ENCODE measurements at regions not wholly inside any gene's neighbourhood (a gene's known extent, or its start where the extent isn't known, plus 50 kb on each side); places are given as distances from the start of the nearest gene placed in this dataset.

GRCh38 chr9:95574866-95575553 is 58.2 kb upstream of the PTCH1 start:
- Histone ChIP-seq H3K36me3 (ENCODE audit: low read depth, low read length) (no peaks in the 10 kb centered on the region), H3F3A (ENCODE audit: low read length, unreplicated experiment) (no peaks in the 10 kb centered on the region), H3K79me2 (ENCODE audit: low read length) (no peaks in the 10 kb centered on the region), H3K27ac (ENCODE audit: low read length) (no peak overlapping the region), H3K4me1 (ENCODE audit: insufficient read depth, low read length) (no peaks in the 10 kb centered on the region), H3K9ac (ENCODE audit: low read length) (no peak overlapping the region), H3K9me2 (replicated peaks; ENCODE audit: low read length) (no peaks in the 10 kb centered on the region), H4K20me1 (ENCODE audit: low read length) (no peaks in the 10 kb centered on the region), H3K9me3 (ENCODE audit: low read length) (no peaks in the 10 kb centered on the region), H2AFZ (ENCODE audit: low read length) (no peak overlapping the region), H3K4me3 (ENCODE audit: low read length) (no peak overlapping the region), H3K4me2 (ENCODE audit: low read length) (no peak overlapping the region), H3K27me3 (ENCODE audit: low read length) (peaks cover 10% of the 10 kb centered on the region)
- BruUV-seq (replicated peaks) = no TSS peak
- ChIA-PET CTCF (no interaction called here), POLR2A (ENCODE audit: unreplicated experiment) (no interaction called here)
- no peak for TF ChIP-seq EZH2 (IDR thresholded peaks at IDR 0.05; ENCODE audit: low read length, unreplicated experiment)
- TF ChIP-seq EZH2phosphoT487 (IDR thresholded peaks at IDR 0.05; ENCODE audit: borderline replicate concordance, low read length) = no peak
- TF ChIP-seq CTCF (conservative IDR thresholded peaks at IDR 0.05; ENCODE audit: low read depth, low read length) = no peak
- ATAC-seq (no peak), DNase-seq (no peak)
- intact Hi-C loops (cut with micrococcal nuclease) = no loop called here

- Histone ChIP-seq H3K9me2 (replicated peaks; ENCODE audit: low read length) (no peaks in the 10 kb centered on the region), H4K20me1 (ENCODE audit: low read length) (no peaks in the 10 kb centered on the region), H3K27ac (ENCODE audit: low read length) (no peak overlapping the region), H2AFZ (ENCODE audit: low read length) (no peak overlapping the region), H3K79me2 (ENCODE audit: low read length) (no peaks in the 10 kb centered on the region), H3K4me1 (ENCODE audit: insufficient read depth, low read length) (no peaks in the 10 kb centered on the region), H3K4me2 (ENCODE audit: low read length) (no peak overlapping the region), H3K9me3 (ENCODE audit: low read length) (no peaks in the 10 kb centered on the region), H3K9ac (ENCODE audit: low read length) (no peak overlapping the region), H3K36me3 (ENCODE audit: low read depth, low read length) (no peaks in the 10 kb centered on the region), H3K4me3 (ENCODE audit: low read length) (no peak overlapping the region), H3F3A (ENCODE audit: low read length, unreplicated experiment) (no peaks in the 10 kb centered on the region), H3K27me3 (ENCODE audit: low read length) (peaks cover 8% of the 10 kb centered on the region)
- no TSS peak for BruUV-seq (replicated peaks)
- intact Hi-C loops (cut with micrococcal nuclease) = no loop called here
- no peak for DNase-seq
- TF ChIP-seq CTCF (conservative IDR thresholded peaks at IDR 0.05; ENCODE audit: low read depth, low read length) (no peak), EZH2 (IDR thresholded peaks at IDR 0.05; ENCODE audit: low read length, unreplicated experiment) (no peak), EZH2phosphoT487 (IDR thresholded peaks at IDR 0.05; ENCODE audit: borderline replicate concordance, low read length) (no peak)
- no peak for ATAC-seq
- ChIA-PET POLR2A (ENCODE audit: unreplicated experiment) (no interaction called here), CTCF (no interaction called here)
Observed at GRCh38 chr9:95574176-95574575, 57.4 kb upstream of the PTCH1 start.

GRCh38 chr9:95573463-95573862 is 56.7 kb upstream of the PTCH1 start:
- Histone ChIP-seq H3K4me1 (ENCODE audit: insufficient read depth, low read length) (no peaks in the 10 kb centered on the region), H2AFZ (ENCODE audit: low read length) (no peak overlapping the region), H3K9ac (ENCODE audit: low read length) (no peak overlapping the region), H4K20me1 (ENCODE audit: low read length) (no peaks in the 10 kb centered on the region), H3K9me3 (ENCODE audit: low read length) (no peaks in the 10 kb centered on the region), H3F3A (ENCODE audit: low read length, unreplicated experiment) (no peaks in the 10 kb centered on the region), H3K4me3 (ENCODE audit: low read length) (no peak overlapping the region), H3K36me3 (ENCODE audit: low read depth, low read length) (no peaks in the 10 kb centered on the region), H3K27me3 (ENCODE audit: low read length) (peaks cover under 1% of the 10 kb centered on the region; the same call in 1 of the 2 replicates), H3K79me2 (ENCODE audit: low read length) (no peaks in the 10 kb centered on the region), H3K9me2 (replicated peaks; ENCODE audit: low read length) (no peaks in the 10 kb centered on the region), H3K4me2 (ENCODE audit: low read length) (no peak overlapping the region), H3K27ac (ENCODE audit: low read length) (no peak overlapping the region)
- POLR2A ChIA-PET (ENCODE audit: unreplicated experiment) = no interaction called here
- intact Hi-C loops (cut with micrococcal nuclease) = no loop called here
- BruUV-seq (replicated peaks) = no TSS peak
- DNase-seq = no peak
- CTCF ChIA-PET = no interaction called here
- no peak for TF ChIP-seq EZH2phosphoT487 (IDR thresholded peaks at IDR 0.05; ENCODE audit: borderline replicate concordance, low read length)
- TF ChIP-seq EZH2 (IDR thresholded peaks at IDR 0.05; ENCODE audit: low read length, unreplicated experiment) = no peak
- TF ChIP-seq CTCF (conservative IDR thresholded peaks at IDR 0.05; ENCODE audit: low read depth, low read length) = no peak
- ATAC-seq = no peak

All from PC-3 (cell line).